Colonic mucosa (tissue), 4 donors: ENCODE measurements at regions not wholly inside any gene's neighbourhood (a gene's known extent, or its start where the extent isn't known, plus 50 kb on each side); places are given as distances from the start of the nearest gene placed in this dataset.
"Not testable (repeated sequence)": the region's sequence is repeated elsewhere in the genome, so short reads cannot be mapped to it uniquely, and the experiment has no call there.

ENCODE experiments used
- DNase-seq: peaks from one replicate; pipeline ENCODE4 v3.0.0-alpha.2; 2020
- H3K27ac ChIP-seq: fragments of 200-600 bp; one replicate; pipeline ENCODE4 v1.8.0; 2021
- H3K27me3 ChIP-seq: fragments of 200-600 bp; one replicate; pipeline ENCODE4 v1.8.0; 2021
- H3K36me3 ChIP-seq: fragments of 200-600 bp; one replicate; pipeline ENCODE4 v1.8.0; 2021
- H3K4me1 ChIP-seq: fragments of 200-600 bp; one replicate; pipeline ENCODE4 v1.8.0; 2021; ENCODE audit warnings: mild to moderate bottlenecking
- H3K4me3 ChIP-seq: fragments of 200-600 bp; one replicate; pipeline ENCODE4 v1.8.0; 2021
- H3K9ac ChIP-seq, 2 donors: one replicate each; pipeline ENCODE4 v1.7.0; 2013; ENCODE audit warnings: control low read depth in 2 of 2, low read depth in 2 of 2, low read length in 2 of 2
- H3K9me3 ChIP-seq: fragments of 200-600 bp; one replicate; pipeline ENCODE4 v1.8.0; 2021
- intact Hi-C: fragments of 100-400 bp; cut with DNase I; formaldehyde crosslinking; loops from one replicate; pipeline ENCODE4 v1.14.1; 2022
- TF ChIP-seq, protein P1 (sequence below): fragments of 200-600 bp; IDR thresholded peaks from one replicate; pipeline ENCODE4 v1.8.0; 2022; ENCODE audit warnings: antibody characterized with exemption, mild to moderate bottlenecking
- donor health status: healthy.
- donor health status: DM: no; HTN: no; CAD: no.
- donor health status: DM: no; HTN: no; CAD: no.

GRCh38 chr12:9343731-9344130 is 135.5 kb upstream of the PZP start:
- Histone ChIP-seq H3K9ac (no peak overlapping the region), H3K9me3 (no peaks in the 10 kb centered on the region), H3K4me1 (no peaks in the 10 kb centered on the region), H3K27me3 (no peaks in the 10 kb centered on the region), H3K27ac (no peak overlapping the region), H3K4me3 (no peak overlapping the region), H3K36me3 (no peaks in the 10 kb centered on the region)
- DNase-seq = no peak
- TF ChIP-seq, protein P1, sequence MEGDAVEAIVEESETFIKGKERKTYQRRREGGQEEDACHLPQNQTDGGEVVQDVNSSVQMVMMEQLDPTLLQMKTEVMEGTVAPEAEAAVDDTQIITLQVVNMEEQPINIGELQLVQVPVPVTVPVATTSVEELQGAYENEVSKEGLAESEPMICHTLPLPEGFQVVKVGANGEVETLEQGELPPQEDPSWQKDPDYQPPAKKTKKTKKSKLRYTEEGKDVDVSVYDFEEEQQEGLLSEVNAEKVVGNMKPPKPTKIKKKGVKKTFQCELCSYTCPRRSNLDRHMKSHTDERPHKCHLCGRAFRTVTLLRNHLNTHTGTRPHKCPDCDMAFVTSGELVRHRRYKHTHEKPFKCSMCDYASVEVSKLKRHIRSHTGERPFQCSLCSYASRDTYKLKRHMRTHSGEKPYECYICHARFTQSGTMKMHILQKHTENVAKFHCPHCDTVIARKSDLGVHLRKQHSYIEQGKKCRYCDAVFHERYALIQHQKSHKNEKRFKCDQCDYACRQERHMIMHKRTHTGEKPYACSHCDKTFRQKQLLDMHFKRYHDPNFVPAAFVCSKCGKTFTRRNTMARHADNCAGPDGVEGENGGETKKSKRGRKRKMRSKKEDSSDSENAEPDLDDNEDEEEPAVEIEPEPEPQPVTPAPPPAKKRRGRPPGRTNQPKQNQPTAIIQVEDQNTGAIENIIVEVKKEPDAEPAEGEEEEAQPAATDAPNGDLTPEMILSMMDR = no peak
- intact Hi-C loops = no loop called here

DNA sequence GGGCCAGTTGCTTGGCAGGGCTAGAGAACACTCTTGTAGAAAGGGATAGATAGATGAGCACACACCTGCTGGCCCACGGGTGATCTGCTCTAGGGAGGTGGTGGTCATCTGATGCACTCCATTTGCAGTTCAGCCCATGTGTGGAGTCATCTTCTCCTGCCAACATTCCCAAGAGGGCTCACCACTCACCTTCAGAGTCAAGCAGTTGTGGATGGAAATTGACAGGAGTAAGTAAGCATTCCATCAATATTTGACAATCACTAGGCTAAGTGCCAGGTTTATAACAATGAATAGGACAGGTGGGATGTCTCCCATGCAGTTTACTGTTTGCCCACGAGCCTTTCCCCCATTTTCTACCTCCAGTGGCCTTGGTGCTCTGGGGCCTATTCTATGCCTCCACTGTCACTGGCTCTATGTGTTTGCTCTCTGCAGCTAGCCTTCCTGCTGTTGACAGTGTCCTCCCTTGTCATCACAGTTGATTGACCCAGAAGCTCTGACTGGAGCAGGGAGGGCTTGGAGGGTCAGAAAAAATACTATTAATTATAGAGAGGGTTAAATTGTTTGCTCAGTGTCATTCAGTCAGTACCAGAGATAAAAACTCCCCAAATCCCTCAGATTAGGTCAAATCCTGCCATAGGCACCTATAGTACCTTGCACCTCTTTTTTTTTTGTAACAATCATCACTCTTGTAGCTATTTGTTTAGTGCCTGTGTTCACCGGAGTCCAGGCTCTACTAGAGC is 134.6 kb upstream of the PZP start:
- intact Hi-C loops = no loop called here
- no peaks in the 10 kb centered on the region for H3K36me3 ChIP-seq
- no peaks in the 10 kb centered on the region for H3K4me1 ChIP-seq
- no peak overlapping the region for H3K27ac ChIP-seq
- H3K9me3 ChIP-seq = no peaks in the 10 kb centered on the region
- TF ChIP-seq, protein P1 = no peak
- no peak for DNase-seq
- no peaks in the 10 kb centered on the region for H3K27me3 ChIP-seq
- no peak overlapping the region for H3K4me3 ChIP-seq
- no peak overlapping the region for H3K9ac ChIP-seq

DNA sequence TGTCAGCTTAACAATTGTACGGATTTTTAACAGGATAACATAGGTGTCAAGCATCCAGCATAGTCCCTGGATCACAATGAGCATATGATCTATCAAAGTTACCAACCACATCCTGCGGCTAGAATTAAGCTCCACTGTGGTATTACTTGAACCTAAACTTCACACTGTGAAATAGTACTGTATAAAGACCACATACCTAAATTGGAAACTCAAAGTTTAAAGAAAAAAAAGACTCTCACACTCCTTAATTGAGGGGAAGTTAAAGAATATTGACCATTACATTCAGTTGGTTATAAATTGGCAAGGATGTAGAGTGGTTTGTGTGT is 133.0 kb upstream of the PZP start:
- no peak overlapping the region for H3K4me3 ChIP-seq
- intact Hi-C loops = no loop called here
- no peaks in the 10 kb centered on the region for H3K27me3 ChIP-seq
- H3K4me1 ChIP-seq = no peaks in the 10 kb centered on the region
- TF ChIP-seq, protein P1 = no peak
- no peaks in the 10 kb centered on the region for H3K36me3 ChIP-seq
- DNase-seq = no peak
- no peak overlapping the region for H3K9ac ChIP-seq
- H3K9me3 ChIP-seq = no peaks in the 10 kb centered on the region
- H3K27ac ChIP-seq = no peak overlapping the region

DNA sequence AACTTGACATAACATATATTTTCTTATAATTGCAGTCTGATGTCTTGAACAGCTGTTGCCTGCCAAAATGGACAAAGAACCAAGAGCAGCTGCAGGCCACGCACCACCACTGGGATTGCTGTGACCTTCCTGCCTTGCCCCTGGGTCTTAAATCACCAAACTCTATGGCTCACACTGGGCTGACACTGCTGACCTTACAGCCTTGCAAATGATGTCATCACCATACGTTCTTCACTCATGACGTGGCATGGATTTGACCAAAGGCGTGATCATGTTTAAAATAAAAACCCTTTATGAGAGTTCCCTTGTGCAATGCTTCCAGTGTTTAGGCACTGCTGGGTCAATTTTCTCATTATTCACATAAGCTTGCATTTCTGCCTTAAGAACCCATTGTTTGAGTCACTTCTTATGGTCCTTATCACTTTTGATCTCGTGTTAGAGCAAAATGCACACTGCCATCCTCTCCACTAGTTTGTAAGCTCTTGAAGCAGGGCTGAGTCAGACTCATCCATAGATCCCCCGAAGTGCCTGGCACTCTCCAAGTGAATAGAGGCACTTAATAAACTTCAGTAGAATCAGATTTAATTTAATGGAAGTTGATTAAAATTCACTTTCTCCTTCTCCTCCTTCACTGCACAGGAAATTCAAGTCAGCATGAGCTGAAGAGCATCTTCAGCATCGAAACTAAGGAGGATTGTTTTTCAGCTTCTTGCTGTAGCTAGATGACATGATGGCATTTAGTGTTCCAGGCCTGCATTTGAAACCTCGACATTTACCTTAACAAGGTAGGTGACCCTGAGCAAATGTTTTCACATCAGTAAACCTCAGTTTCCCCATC is 132.4 kb upstream of the PZP start:
- H3K9ac ChIP-seq = no peak overlapping the region
- no peaks in the 10 kb centered on the region for H3K36me3 ChIP-seq
- H3K9me3 ChIP-seq = no peaks in the 10 kb centered on the region
- no peak overlapping the region for H3K4me3 ChIP-seq
- no peaks in the 10 kb centered on the region for H3K4me1 ChIP-seq
- intact Hi-C loops = no loop called here
- no peak overlapping the region for H3K27ac ChIP-seq
- TF ChIP-seq, protein P1 = no peak
- DNase-seq = no peak
- no peaks in the 10 kb centered on the region for H3K27me3 ChIP-seq

DNA sequence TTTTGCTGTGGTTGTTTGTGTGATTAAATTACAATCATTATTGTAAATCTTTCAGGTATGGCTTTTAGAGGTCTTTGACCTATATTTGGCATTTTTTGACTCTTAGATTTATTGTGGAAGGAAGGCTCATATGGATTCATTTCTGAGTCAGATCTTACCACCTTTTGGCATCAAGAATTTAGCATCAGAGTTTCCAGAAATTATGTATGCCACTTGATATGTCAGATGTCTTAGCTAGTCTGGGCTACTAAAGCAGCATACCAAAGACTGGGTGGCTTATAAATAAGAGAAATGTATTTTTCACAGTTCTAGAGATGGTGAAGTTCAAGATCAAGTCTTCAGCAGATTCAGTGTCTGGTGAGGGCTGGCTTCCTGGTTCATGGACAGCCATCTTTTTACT is 129.5 kb upstream of the PZP start:
- no peaks in the 10 kb centered on the region for H3K9me3 ChIP-seq
- DNase-seq = no peak
- no peaks in the 10 kb centered on the region for H3K4me1 ChIP-seq
- H3K36me3 ChIP-seq = no peaks in the 10 kb centered on the region
- intact Hi-C loops = no loop called here
- H3K27ac ChIP-seq = no peak overlapping the region
- no peaks in the 10 kb centered on the region for H3K27me3 ChIP-seq
- TF ChIP-seq, protein P1 = no peak
- H3K9ac ChIP-seq = no peak overlapping the region
- H3K4me3 ChIP-seq = no peak overlapping the region

- H3K27ac ChIP-seq, H3K4me1 ChIP-seq, DNase-seq, H3K36me3 ChIP-seq, H3K4me3 ChIP-seq, intact Hi-C loops, H3K9me3 ChIP-seq, H3K9ac ChIP-seq, H3K27me3 ChIP-seq: not testable (repeated sequence)
These were observed 128.3 kb upstream of the PZP start for GRCh38 chr12:9336375-9337011.
